ENCODE measurements at regions not wholly inside any gene's neighbourhood (a gene's known extent, or its start where the extent isn't known, plus 50 kb on each side); places are given as distances from the start of the nearest gene placed in this dataset.
"Not testable (repeated sequence)": the region's sequence is repeated elsewhere in the genome, so short reads cannot be mapped to it uniquely, and the experiment has no call there.

DNA sequence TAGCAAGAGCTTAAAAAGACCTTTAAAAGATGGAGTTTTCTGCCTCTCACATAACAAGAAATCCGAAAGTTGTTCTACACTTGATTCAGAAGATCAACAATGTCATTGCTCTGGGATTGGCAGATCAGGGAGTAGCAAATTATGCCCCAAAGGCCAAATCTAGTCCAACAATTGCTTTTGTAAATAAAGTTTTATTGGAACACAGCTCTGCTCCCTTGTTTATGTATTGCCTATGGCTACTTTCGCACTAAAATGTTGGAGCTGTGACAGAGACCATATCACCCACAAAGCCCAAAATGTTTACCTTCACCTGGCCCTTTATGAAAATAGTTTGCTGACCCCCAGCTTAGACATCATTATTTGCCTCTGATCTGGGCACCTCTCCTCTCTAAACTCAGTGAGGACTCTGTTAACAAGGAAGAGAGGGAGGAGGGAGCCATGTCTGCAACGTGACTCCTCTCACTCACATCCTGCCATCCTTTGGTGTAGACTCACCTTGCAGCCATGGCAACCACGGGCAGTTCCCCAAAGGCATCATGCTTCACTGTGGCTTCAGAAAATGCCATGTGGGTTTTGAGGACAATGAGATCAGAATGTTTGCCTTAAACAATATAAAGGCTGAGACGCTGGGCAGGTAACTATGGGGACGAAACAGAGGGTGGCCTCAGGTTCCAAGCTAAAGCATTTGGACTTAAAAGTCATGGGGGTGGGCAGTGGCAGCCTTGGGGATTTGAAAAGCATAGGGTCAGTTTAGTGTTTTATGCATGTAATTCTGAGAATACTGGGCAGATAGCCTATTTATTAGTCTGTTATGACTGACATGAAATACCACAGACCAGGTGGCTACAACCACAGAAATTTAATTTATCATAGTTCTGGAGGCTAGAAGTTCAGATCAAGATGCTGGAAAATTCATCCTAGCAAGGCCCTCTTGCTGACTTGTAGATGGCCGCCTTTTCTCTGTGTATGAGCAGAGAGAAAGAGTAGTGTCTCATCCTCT, 149.7 kb upstream of the TNFAIP3 start:
- peak; percentile 19 for DNase-seq

DNA sequence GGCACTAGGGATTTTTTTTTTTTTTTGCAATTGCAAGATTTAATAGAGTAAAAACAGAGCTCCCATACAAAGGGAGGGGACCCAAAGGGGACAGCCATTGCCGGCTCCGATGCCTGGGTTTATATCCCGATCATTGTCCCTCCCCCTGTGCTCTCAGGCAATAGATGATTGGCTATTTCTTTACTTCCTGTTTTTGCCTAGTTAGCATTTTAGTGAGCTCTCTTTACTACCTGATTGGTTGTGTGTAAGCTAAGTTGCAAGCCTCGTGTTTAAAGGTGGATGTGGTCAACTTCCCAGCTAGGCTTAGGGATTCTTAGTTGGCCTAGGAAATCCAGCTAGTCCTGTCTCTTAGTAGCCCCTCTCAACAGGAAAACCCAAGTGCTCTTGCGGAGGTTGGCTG, 148.2 kb upstream of the TNFAIP3 start:
- not testable (repeated sequence) for DNase-seq

DNA sequence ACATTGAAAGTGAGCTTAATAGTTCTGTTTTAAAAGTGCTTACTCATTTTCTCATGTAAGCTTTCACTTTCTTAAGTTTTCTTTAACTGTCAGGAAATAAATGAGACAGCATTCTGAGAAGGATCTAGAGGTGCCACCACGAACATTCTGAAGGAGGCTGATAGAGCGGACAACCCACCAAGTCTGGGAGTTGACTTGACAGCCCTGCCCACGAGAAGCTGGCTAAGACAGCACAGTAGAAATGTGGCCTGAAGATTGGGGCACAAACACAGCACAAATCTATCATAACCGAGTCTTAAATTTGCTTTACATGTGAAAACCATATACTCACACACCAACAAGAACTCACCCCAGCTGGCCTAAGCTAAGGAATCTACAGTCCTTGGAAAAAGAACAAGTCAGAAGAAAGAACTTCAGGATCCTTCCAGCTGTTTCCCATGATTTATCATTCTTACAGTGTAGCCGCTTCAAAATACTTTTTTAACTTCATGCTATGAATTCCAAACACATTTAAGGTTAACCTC, 144.2 kb upstream of the TNFAIP3 start:
- DNase-seq = no peak

DNA sequence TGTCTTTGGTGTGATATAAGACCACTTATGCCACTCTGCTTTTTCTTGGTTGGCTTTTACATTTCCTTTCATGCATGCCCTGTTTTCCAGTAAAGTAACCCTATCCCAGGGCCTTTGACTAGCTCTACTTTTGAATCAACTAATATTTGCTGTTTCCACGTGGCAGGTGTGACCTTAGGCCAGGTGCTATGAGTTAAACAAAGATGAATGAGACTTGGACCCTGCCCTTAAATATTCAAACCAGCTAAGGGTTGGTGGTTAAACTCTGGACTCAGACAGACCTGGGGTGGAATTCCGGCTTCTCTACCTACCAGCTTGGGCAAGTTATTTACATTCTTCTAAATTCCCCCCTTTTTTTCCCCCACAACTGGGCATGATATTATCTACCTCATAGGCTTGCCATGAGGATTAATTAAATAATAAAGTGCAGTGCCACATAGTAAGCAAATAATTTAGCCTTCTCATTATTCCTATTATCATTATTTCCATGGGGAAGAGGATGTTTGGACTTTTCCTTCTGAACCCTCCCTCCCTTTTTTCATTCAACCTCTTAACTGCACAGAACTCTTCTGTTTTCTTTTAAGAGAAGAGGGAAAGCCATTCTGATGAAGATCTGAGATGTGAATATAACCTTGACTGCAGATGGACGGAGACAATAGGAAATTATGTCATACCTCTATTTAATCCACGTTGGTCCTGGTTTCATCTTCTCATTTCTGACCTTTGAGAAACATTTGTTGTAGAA, 143.6 kb upstream of the TNFAIP3 start:
- no peak for DNase-seq

DNA sequence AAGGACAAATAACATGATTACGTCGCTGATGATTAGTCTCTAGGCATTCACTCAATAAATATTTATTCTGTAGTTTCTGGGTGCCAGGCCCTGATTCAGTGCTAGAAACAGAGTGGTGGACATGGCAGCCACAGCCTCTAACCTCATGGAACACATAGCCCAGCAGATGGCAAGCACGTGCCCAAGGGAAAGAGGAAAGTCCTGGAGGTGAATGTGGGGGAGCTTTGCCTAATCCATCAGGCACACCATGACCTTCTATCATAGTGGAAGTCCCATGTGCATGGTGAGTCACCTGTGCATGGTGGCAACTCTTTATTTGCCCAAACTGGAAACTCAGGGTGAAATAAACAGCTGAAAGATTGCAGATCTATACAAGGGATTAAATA, 143.0 kb upstream of the TNFAIP3 start:
- DNase-seq = no peak

DNA sequence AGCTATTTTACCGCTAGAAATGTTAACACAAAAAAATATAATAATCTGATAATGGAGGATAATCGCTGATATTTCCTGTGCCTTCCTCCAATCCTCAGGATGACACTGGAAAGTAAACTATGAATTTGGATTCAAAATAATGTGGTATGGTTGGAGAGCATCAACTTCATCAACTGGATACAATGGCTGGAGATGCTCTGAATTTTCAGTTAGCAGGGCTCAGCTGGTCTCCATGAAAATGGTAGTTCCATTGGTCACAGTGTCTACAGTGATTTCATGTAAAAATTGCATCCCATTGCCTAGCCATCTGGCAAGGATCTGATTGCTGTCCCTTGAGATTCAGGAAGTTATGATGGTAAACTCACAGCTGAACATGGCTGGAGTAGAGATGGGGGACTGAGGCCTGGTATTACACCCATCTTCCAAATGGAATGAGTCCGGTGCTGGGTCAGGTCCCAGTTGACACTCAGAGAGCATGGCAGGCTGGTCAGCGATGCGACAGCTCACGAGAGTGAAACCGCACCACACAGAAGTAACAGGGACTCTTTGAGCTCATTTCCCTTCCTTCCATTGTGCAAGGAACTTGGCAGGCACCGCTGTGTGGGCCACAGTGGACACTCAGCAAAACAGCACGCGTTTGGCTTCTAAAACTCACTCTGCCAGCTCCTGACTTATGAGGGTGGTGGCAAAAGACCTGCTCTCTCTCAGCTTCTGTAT, 142.4 kb upstream of the TNFAIP3 start:
- no peak for DNase-seq

DNA sequence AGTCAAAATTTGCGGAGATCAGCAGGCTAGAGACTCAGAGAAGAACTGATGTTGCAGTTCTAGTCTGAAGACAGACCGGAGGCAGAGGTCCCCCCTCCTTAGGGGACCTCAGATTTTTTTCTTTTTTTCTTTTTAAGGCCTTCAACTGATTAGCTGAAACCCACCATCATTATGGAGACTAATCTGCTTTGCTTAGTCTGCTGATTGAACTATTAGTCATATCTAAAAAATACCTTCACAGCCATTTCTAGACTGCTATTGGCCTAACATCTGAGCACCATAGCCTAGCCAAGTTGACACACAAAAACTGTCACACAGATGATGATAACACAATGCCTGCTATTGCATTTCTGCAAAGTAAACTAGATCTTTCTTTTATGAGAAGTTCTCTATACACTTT, 141.1 kb upstream of the TNFAIP3 start:
- DNase-seq = no peak

DNA sequence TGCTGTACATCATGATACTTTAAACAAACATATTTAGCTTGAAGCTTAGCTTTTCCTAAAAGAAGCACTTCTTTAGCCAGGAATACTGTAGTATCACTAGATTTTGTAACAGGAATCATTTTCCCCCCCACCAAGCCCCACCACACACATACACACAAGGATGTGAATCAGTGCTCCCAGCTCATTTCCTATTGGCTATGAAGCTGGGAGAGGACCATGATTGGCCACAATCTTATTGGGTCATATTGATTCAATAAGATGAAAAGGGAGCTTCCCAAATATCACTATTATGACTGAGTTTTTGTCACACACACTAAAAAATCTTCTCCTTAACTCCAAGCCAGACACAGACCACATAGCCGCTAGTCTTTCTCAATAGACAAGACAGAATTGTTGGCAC, 140.5 kb upstream of the TNFAIP3 start:
- no peak for DNase-seq

DNA sequence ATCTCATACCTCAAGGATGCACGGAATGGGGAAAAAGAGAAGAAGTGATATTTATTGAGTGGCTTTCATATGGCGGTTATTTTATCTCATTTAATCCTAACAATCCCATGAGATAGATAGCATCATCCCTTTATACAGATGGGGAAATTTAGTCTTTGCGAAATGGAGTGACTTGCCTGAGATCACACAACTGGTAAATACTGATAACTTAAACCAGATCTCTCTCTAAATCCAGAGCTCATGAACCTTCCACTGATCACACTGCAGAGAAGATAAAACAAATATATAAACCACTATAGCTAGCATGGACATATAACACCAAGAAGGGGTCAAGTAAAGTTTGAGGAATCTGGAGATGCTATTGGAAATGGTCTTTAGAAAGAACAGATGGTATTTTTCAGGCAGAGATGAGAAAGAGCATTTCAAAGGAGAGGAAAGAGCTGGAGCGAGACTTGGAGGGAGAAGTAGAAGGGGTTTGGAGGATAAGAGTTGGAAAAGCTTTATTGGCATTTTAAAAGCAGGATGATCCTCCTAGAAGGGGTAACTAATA, 139.8 kb upstream of the TNFAIP3 start:
- DNase-seq = no peak

DNA sequence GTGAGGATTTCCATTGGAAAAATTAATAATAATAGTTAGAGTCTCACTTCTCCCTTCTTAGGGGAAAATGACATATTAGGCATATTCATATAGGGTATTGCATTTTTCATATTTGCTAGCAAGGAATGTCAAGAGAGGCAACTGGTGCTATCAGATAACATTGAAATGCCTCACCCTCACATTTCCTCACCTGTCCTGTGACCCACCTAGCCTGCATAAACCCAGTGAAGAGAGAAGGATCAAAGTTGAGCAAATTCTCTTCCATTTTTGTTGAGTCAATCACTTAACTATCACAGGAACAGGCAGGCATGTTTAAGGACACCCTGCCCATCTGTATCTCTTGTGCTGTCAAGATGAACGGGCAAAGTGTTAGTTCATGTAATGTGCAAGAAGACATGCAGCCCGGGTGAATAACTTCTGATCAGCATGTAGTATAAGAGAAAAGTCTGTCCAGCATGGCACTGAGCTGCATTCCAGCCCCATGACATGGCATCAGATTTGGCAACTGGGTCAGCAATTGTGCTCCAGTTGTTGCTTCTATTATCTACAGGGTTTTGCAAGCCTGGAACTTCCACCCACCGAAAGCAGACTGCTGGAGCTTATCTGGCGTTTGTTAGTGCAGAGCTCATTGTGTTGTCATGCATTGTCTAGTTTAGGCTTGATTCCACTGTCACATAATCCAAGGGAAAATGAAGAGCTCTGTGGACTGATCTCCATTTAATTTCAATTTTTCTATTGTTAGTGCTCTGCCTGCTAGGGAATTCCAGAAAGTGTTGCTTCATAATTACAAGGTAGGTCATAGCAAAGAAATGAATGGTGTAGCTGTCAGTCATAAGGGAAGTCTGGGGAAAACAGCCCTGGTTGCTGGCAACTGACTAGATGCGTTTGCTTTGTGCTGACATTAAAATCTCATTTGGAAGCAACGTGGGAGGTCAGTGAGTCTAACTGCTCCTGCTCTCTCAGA, 138.4 kb upstream of the TNFAIP3 start:
- no peak for DNase-seq

DNA sequence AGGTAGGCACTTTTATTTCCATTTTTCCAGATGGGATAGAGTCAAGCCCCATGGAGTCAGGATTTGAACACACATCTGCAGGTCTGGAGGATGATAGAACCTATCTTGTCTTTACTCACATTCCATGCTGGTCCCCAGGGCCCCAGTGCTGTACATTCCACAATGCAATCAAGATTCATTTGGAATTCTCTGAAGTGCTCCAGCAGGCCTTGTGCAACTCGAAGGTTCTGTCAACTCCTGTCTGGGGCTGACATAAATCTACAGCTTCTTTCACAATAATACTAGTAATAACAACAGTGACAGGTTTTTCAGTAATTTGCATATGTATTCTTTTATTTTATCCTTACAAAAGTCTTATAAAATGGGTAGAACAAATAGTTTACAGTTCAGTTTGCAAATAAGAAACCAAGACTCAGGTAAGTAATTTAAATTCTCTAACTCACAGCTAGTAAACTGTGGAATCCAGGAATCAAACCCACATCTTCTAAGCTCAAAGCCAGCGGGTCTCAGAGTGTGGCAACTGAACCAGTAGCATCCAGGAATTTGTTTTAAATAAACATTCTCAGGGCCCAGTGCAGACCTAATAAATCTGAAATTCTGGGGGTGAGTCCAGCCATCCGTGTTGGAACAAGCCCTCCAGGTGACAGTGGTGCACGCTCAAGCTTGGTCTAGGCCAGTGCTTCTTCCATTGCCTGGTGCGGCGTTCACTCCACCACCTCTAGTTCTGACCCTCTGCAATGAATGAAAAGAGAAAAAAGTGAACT, 137.0 kb upstream of the TNFAIP3 start:
- no peak for DNase-seq

DNA sequence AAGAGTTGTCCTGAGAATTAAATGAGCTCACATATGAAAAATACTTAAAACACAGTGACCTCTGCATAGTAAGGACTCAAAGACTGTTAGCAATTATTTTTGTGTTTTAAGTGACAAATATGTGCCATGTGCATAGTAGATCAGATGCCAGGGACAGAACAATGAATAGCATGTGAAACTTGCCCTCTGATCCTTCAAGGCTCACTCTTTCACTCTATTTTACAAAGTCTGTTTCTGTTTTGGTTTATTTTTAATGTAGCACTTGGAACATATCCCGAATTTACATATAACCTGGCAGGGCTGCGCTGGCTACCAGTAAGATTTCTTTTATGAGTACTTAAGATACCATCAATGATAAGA, 135.5 kb upstream of the TNFAIP3 start:
- no peak for DNase-seq

DNA sequence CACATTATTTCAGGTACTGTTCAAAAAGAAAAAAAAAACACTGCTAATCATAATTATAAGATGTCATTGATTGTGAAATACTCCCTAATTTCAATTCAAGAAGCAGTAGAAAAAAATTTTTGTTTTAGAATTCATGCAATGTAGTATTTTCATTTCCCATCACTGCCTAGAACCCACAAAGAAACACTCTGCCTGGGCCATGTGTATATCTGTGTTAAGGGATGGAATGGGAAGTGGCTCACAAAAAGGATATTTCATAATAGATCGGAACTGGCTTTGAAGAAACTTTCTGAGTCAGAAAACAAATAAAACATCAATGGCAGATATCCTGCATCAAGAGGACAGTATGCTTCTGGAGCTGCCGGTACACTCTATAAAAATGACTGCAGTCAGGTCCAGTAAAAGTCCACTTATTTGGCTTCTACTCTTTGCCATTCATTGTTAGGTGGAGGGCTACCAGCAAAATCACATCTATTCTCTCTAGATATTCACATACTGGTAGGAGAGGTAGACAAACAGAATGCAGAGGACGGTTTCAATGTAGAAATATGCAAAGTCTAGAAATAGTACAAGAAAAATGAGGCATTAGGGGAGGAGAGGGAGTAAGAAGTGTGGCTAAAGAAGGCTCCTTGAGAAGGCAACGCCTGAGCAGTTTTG, 135.0 kb upstream of the TNFAIP3 start:
- no peak for DNase-seq

DNA sequence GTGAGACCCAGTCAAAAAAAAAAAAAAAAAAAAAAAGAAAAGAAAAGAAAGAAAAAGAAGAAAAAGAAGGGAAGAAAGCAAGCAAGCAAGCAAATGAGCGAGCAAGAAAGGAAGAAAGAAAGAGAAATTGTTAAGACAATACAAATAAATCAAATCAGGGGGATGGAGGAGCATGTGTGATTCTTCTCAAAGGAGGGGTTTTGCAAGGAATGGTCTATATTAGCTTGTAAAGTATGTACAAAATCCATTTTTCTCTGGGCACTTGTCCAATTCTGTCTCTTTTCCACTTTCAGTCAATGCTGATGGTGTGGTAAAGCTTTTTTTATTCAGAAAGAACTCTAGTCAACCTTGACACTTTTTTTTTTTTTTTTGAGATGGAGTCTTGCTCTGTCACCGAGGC, 133.7 kb upstream of the TNFAIP3 start:
- no peak for DNase-seq

DNA sequence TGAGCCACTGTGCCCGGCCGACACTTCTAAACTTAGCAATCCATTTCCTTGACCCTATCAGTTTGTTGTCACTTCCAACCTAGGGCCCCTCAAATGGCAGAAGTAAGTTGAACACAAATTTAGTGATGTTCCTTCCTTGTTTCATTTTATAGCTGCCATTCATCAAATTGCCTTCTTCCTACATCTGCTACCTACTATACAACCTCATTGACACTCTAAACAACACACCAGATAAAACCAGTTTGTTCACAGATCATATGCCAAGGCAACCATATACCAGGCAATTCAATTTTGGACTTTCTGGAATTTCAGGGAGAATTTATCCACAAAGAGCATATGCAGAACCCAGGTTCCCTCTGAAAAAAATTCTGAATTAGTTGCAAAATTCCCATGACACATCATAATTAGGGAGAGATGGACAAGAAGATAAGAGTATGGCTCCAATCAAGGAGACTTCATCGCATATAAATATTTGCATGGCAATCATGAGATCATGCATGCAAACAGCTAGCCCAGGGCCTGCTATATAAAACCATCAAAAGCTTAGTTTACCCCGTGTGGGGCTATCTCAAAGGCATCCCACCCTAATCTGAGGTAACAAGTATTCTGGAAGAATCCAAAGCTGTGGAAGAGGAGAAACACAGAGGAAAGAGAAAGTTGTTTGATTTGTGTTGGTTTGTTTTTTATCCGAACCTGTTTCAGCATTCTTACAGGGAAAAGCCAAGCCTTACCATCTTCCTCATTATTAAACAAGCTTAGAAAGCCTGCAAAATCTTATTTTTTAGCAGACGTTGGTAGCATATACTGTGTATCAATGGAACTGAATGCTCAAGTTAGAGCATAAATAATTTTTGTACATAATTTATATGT, 132.8 kb upstream of the TNFAIP3 start:
- DNase-seq = no peak

DNA sequence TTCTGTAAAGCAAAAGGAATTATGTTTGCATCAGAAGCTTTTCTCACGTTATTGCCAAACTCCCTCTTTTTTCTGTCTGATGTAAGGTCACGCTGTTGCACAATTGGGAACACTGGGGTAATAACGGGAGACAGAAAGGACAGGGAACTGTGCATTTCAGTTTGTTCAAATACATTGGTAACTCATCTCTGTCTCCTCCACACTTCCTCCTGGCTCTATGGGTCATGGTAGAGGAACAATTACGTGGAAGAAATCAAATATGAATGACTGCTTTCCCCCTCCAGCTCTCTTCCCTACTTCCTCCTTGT, 132.2 kb upstream of the TNFAIP3 start:
- DNase-seq = no peak

DNA sequence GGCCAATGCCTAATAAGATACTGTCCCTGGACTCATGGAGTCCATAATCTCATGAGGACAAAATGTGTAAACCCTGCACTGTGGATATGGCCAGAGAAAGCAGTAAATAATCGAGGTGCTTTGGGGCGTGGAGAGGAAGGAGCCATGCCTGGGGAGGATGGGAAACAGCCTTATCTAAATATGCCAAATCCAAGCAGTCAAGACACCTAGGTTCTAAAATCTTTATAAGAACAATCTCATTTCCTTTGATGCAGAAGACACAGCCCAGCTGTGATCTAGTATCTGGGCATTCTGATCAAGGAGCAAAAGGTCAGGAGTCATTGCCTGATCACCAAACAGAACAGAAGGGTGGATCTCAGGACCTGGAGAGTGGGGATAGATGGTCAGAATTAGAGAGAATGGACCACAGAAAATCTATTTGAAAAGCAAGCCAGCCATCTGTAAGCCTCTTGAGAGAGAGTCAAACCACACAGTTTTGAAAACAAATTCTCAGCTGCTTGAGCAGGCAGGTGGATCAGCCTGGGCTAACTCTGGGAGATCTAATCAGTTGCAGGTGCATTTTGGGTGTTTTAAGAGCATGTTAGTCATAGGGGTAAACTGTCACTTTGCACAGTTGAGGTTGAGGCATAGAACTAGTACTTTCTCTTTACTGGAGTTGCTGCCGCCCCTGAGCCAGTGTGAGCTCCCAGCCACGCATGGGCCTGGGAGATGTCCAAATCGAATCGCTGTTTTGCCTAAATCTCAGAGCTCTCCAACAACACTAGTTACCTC, 130.8 kb upstream of the TNFAIP3 start:
- DNase-seq = no peak

DNA sequence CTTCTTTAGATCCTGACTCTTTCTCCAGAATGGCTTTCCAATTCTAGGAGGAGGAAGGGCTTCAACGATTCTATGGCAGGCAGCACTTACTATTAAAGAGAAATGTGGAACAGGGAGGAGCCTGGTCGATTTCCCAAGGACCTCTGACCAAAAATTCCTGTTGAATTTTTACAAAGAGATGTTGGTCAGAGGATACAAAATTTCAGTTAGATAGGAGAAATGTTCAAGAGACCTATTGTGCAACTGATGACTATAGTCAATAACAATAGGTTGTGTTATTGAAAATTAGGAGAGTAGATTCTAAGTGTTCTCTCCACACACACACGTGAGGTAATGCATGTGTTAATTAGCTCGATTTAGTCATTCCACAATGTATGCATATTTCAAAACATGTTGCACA, 130.1 kb upstream of the TNFAIP3 start:
- DNase-seq = no peak

Measured in NCI-H1417 treated with DMSO at 0.1 percent for 48 hours (cell line).